Adrenal gland (tissue), 9 donors: ENCODE measurements at regions not wholly inside any gene's neighbourhood (a gene's known extent, or its start where the extent isn't known, plus 50 kb on each side); places are given as distances from the start of the nearest gene placed in this dataset.

Experiments
- DNase-seq, 7 donors: peaks; one replicate each; pipeline ENCODE4 v3.0.0-alpha.2; 2019 to 2020
- H3K27ac ChIP-seq, 5 donors: fragments of 200-600 bp; sonication (generic) in 4 of 5; 1 replicate in 3 of 5; 2 replicates in 2 of 5; pipeline versions ENCODE4 v1.5.1 to v1.8.0; 2016 to 2020; ENCODE audit warnings: mild to moderate bottlenecking in 1 of 5
- H3K27me3 ChIP-seq: fragments of 200-600 bp; 2 replicates; pipeline ENCODE4 v1.8.0; 2021
- H3K36me3 ChIP-seq, 2 donors: fragments of 200-600 bp; replicated peaks in 1 of 2; 1 replicate in 1 of 2; 2 replicates in 1 of 2; pipeline versions ENCODE4 v1.5.1 to v1.8.0; 2018 to 2022
- H3K4me1 ChIP-seq, 2 donors: fragments of 200-600 bp; replicated peaks in 1 of 2; 1 replicate in 1 of 2; 2 replicates in 1 of 2; pipeline versions ENCODE4 v1.5.1 to v1.8.0; 2018 to 2021
- H3K4me3 ChIP-seq, 4 donors: fragments of 200-600 bp; sonication (generic) in 3 of 4; one replicate each; pipeline ENCODE4 v1.5.1; 2016 to 2018
- H3K9me3 ChIP-seq, 3 donors: fragments of 200-600 bp; sonication (generic) in 1 of 3; replicated peaks in 1 of 3; 1 replicate in 2 of 3; 2 replicates in 1 of 3; pipeline versions ENCODE4 v1.5.1 to v1.8.0; 2016 to 2021
- CTCF ChIP-seq, 6 experiments: fragments of 450-650 bp in 4 of 6; fragments of 200-600 bp in 2 of 6; sonication (generic) in 1 of 6; IDR thresholded peaks; 1 replicate in 5 of 6; 2 replicates in 1 of 6; pipeline versions ENCODE4 v1.5.1 to v1.8.0; 2016 to 2021; ENCODE audit warnings: antibody characterized with exemption in 6 of 6, mild to moderate bottlenecking in 2 of 6, moderate library complexity in 1 of 6
- POLR2A ChIP-seq, 2 donors: fragments of 450-650 bp; IDR thresholded peaks; one replicate each; pipeline ENCODE4 v1.6.1; 2017; ENCODE audit warnings: antibody characterized with exemption in 2 of 2, mild to moderate bottlenecking in 2 of 2, moderate library complexity in 1 of 2
- WGBS, 4 donors: extraction: QIAGEN DNeasy Blood & Tissue Kit in 2 of 4; methylation state at CpG; one replicate each; pipeline versions ENCODE4 v1.1.5 to v1.1.7; 2013 to 2017; 5-methylcytosine and 5-hydroxymethylcytosine counted together
- intact Hi-C, 2 donors: fragments of 100-400 bp; cut with DNase I; formaldehyde crosslinking; loops; one replicate each; pipeline versions ENCODE4 v1.14.1 to v1.15.0; 2022 to 2023
- donor health status: healthy with polysubstance abuse.
- donor health status: Bipolar disorder and iron deficiency.
- donor health status: DM: yes; HTN: yes; CAD: no.
- donor health status: DM: no; HTN: no; CAD: no.
- donor health status: DM: no; HTN: no; CAD: no.

GRCh38 chr10:29112827-29113615, 175.8 kb upstream of the LYZL1 start:
- DNase-seq, result no peak
- H3K27ac ChIP-seq, result no peak overlapping the region
- TF ChIP-seq POLR2A (IDR thresholded peaks at IDR 0.05) (no peak), CTCF (IDR thresholded peaks at IDR 0.05) (no peak)
- H3K9me3 ChIP-seq, result peaks cover 0 to 6% (median 0%) of the 10 kb centered on the region in 3 donors
- intact Hi-C loops, result no loop called here
- H3K4me3 ChIP-seq, result no peak overlapping the region
- no peaks in the 10 kb centered on the region for H3K4me1 ChIP-seq
- H3K27me3 ChIP-seq, result no peaks in the 10 kb centered on the region
- H3K36me3 ChIP-seq, result no peaks in the 10 kb centered on the region
- WGBS, 4 donors, result 75 to 80% (median 78%) methylated on average over 13 of the region's 13 CpGs

- no peaks in the 10 kb centered on the region for H3K4me1 ChIP-seq
- DNase-seq, result no peak
- no peaks in the 10 kb centered on the region for H3K36me3 ChIP-seq
- 72 to 79% (median 74%) methylated on average over 8 of the region's 8 CpGs for WGBS, 4 donors
- H3K9me3 ChIP-seq, result peaks cover 0 to 6% (median 0%) of the 10 kb centered on the region in 3 donors
- TF ChIP-seq CTCF (IDR thresholded peaks at IDR 0.05) (no peak), POLR2A (IDR thresholded peaks at IDR 0.05) (no peak)
- intact Hi-C loops, result no loop called here
- H3K27ac ChIP-seq, result no peak overlapping the region
- no peaks in the 10 kb centered on the region for H3K27me3 ChIP-seq
- no peak overlapping the region for H3K4me3 ChIP-seq
Observed at GRCh38 chr10:29113616-29113945, 175.3 kb upstream of the LYZL1 start.

GRCh38 chr10:29114141-29114540, 174.7 kb upstream of the LYZL1 start:
- Histone ChIP-seq H3K27me3 (no peaks in the 10 kb centered on the region), H3K27ac (no peak overlapping the region), H3K36me3 (no peaks in the 10 kb centered on the region), H3K4me1 (no peaks in the 10 kb centered on the region), H3K9me3 (peaks cover 0 to 6% (median 0%) of the 10 kb centered on the region in 3 donors), H3K4me3 (no peak overlapping the region)
- 85 to 95% (median 89%) methylated on average over 7 of the region's 7 CpGs for WGBS, 4 donors
- intact Hi-C loops, result no loop called here
- DNase-seq, result no peak
- TF ChIP-seq POLR2A (IDR thresholded peaks at IDR 0.05) (no peak), CTCF (IDR thresholded peaks at IDR 0.05) (no peak)

- no peak overlapping the region for H3K4me3 ChIP-seq
- no peak for TF ChIP-seq CTCF (IDR thresholded peaks at IDR 0.05)
- no peak for TF ChIP-seq POLR2A (IDR thresholded peaks at IDR 0.05)
- H3K4me1 ChIP-seq, result no peaks in the 10 kb centered on the region
- no peak overlapping the region for H3K27ac ChIP-seq
- DNase-seq, result no peak
- intact Hi-C loops, result no loop called here
- peaks cover 0 to 6% (median 0%) of the 10 kb centered on the region in 3 donors for H3K9me3 ChIP-seq
- H3K27me3 ChIP-seq, result no peaks in the 10 kb centered on the region
- H3K36me3 ChIP-seq, result no peaks in the 10 kb centered on the region
Observed at GRCh38 chr10:29117781-29118180, 171.1 kb upstream of the LYZL1 start.
